Kidney epithelial cell (primary cell): ENCODE measurements at regions not wholly inside any gene's neighbourhood (a gene's known extent, or its start where the extent isn't known, plus 50 kb on each side); places are given as distances from the start of the nearest gene placed in this dataset.

Source experiments
- DNase-seq: peaks from one replicate; pipeline ENCODE4 v3.0.0-alpha.2; 2010; ENCODE audit warnings: low read depth
- H3K27me3 ChIP-seq: 2 replicates; pipeline ENCODE4 v1.6.0; 2011; ENCODE audit warnings: low read length; ENCODE audit not compliant: control insufficient read depth, insufficient read depth
- H3K36me3 ChIP-seq: 2 replicates; pipeline ENCODE4 v1.5.1; 2011; ENCODE audit warnings: low read length; ENCODE audit not compliant: control insufficient read depth, insufficient read depth
- H3K4me3 ChIP-seq: 2 replicates; pipeline ENCODE4 v1.5.1; 2011; ENCODE audit warnings: low read depth, mild to moderate bottlenecking, control low read depth, low read length
- TF ChIP-seq, protein P1 (sequence below): IDR thresholded peaks from 2 replicates; pipeline ENCODE4 v1.5.1; 2011; ENCODE audit warnings: mild to moderate bottlenecking, moderate library complexity, low read length, control low read depth, inconsistent platforms; ENCODE audit not compliant: insufficient read depth, poor library complexity, severe bottlenecking

DNA sequence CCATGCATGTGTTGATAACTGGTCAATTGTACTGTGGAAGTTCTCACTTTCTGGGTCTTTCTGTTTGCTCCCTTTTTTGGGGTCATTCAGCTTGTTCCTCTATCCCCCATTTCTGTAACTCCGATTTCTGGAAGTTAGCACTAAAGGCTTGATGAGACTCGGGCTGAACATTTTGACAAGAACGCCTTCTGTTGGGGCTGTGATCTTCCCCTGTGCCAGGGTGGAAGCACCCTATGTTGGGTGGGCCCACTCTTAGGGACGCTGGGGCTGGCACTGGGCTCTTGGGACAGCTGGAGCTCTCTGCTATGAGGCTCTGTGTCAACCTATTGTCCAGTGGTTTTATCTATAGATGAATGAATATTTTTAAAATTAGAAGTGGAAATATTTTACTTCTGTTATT is 60.1 kb upstream of the FRMD1 start:
- TF ChIP-seq, protein P1, sequence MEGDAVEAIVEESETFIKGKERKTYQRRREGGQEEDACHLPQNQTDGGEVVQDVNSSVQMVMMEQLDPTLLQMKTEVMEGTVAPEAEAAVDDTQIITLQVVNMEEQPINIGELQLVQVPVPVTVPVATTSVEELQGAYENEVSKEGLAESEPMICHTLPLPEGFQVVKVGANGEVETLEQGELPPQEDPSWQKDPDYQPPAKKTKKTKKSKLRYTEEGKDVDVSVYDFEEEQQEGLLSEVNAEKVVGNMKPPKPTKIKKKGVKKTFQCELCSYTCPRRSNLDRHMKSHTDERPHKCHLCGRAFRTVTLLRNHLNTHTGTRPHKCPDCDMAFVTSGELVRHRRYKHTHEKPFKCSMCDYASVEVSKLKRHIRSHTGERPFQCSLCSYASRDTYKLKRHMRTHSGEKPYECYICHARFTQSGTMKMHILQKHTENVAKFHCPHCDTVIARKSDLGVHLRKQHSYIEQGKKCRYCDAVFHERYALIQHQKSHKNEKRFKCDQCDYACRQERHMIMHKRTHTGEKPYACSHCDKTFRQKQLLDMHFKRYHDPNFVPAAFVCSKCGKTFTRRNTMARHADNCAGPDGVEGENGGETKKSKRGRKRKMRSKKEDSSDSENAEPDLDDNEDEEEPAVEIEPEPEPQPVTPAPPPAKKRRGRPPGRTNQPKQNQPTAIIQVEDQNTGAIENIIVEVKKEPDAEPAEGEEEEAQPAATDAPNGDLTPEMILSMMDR, result no peak
- no peak for DNase-seq
- Histone ChIP-seq H3K27me3 (no peaks in the 10 kb centered on the region), H3K36me3 (no peaks in the 10 kb centered on the region), H3K4me3 (no peak overlapping the region)

DNA sequence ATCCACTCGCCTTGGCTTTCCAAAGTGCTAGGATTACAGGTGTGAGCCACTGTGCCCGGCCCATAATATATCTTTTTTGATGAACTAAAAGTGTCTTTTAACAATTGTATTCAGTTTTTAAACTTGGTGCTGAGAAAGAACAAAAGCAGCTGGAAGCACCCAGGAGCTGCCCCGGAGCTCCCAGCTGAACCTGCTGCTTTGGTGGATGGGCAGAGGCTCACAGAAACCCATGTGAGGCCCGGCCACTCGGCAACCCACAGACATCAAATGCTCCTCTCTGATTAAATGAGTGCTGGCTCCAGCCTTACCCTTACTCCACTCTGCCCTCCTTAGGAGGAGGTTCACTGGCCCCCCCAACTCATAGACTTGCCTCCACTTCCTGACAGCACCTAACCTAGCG is 59.4 kb upstream of the FRMD1 start:
- no peaks in the 10 kb centered on the region for H3K27me3 ChIP-seq
- no peaks in the 10 kb centered on the region for H3K36me3 ChIP-seq
- no peak overlapping the region for H3K4me3 ChIP-seq
- TF ChIP-seq, protein P1, result no peak
- DNase-seq, result no peak

DNA sequence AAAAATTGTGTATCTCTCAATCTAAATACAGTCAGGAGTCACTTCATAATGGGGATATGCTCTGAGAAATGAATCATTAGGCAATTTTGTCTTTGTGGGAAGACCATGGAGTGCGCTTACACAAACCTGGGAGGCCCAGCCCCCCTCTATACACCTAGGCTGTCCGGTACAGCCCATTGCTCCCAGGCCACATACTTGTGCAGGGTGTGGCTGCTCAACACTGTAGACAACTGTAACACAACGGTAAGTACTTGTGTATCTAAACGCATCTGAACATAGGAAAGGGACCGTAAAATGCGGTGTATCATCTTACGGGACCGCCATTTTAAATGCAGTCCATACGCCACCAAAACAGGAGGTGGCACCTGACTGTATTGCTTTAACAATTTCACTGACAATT is 58.0 kb upstream of the FRMD1 start:
- no peak for DNase-seq
- H3K27me3 ChIP-seq, result peaks cover 12% of the 10 kb centered on the region
- TF ChIP-seq, protein P1, result no peak
- H3K4me3 ChIP-seq, result no peak overlapping the region
- H3K36me3 ChIP-seq, result no peaks in the 10 kb centered on the region

DNA sequence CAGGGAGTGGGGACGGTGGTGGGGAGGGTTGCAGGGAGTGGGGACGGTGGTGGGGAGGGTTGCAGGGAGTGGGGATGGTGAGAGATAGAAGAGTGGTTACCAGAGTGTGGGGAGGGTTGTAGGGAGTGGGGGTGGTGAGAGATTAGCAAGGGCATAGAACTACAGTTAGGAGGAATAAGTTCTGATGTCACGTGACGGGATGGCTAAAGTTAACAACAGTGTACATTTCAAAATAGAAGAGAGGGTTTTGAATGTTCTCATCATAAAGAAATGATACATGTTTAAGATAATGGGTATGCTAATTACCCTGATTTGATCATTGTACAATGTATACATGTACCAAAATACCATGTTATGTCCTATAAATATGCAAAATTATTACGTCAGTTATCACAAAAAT is 57.6 kb upstream of the FRMD1 start:
- TF ChIP-seq, protein P1, result no peak
- DNase-seq, result no peak
- Histone ChIP-seq H3K27me3 (peaks cover 16% of the 10 kb centered on the region), H3K4me3 (no peak overlapping the region), H3K36me3 (no peaks in the 10 kb centered on the region)

DNA sequence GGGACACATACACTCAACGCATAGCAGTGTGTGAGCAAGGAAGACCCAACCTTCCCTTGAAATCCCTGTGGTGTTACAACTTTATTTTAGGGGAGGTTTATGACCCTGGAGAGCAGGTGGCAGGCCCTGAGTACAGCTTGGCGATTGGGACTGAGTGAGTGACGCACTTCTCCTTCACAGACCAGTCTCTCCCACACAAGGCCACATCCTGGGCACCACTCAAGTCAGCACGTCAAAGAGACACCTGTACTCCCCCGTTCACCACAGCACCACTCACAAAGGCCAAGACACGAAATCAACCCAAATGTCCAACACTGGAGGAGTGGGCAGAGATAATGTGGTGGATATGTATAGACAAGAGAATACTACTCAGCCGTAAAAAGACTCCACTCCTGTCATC is 57.0 kb upstream of the FRMD1 start:
- DNase-seq, result no peak
- TF ChIP-seq, protein P1, result no peak
- no peaks in the 10 kb centered on the region for H3K36me3 ChIP-seq
- H3K4me3 ChIP-seq, result no peak overlapping the region
- peaks cover 23% of the 10 kb centered on the region for H3K27me3 ChIP-seq

DNA sequence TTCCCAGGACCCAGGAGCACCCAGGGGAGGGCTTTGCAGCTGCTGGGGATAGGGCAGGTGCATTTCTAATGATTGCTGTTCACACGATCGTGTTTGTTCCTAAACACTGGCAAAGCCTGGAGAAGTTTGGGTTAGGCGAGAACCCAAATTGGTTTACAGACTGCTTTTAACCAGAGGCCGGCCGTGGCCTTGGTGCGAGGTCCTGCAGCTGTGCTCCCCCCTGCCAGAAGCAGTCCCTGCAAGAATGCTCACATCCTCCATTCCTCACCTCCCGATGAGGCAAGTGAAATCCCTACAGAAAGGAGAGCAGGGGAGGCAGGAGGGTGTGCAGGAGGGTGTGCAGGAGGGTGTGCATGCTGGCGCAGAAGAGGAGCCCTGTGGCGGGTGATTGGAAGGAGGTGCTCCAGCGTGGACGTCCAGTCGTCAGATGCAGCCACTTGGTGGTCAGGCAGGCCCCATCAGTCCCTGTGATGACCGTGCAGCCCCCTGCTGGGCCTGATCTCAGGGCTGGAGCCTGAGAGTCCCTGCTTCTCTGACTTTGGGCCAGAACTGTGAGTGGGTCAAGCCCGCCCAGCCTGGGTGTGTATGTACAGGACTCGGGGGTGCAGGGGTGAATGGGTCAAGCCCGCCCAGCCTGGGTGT is 55.7 kb upstream of the FRMD1 start:
- Histone ChIP-seq H3K27me3 (peaks cover 35% of the 10 kb centered on the region), H3K4me3 (no peak overlapping the region), H3K36me3 (no peaks in the 10 kb centered on the region)
- DNase-seq, result no peak
- TF ChIP-seq, protein P1, result no peak
